ENCODE measurements at regions not wholly inside any gene's neighbourhood (a gene's known extent, or its start where the extent isn't known, plus 50 kb on each side); places are given as distances from the start of the nearest gene placed in this dataset.
"Not testable (repeated sequence)": the region's sequence is repeated elsewhere in the genome, so short reads cannot be mapped to it uniquely, and the experiment has no call there.

- H3K27me3 Mint-ChIP-seq (ENCODE audit: unreplicated experiment), result peaks cover 2% of the 10 kb centered on the region
- H3K4me3 Mint-ChIP-seq (ENCODE audit: unreplicated experiment), result no peak overlapping the region
- no peak overlapping the region for H3K27ac Mint-ChIP-seq (ENCODE audit: unreplicated experiment)
- no peak for TF ChIP-seq CTCF (IDR thresholded peaks at IDR 0.05; ENCODE audit: partially characterized antibody, unreplicated experiment)
- no peaks in the 10 kb centered on the region for H3K36me3 Mint-ChIP-seq (ENCODE audit: unreplicated experiment)
- no peaks in the 10 kb centered on the region for H3K9me3 Mint-ChIP-seq (ENCODE audit: unreplicated experiment)
- peaks cover 1% of the 10 kb centered on the region for H3K4me1 Mint-ChIP-seq (ENCODE audit: low read depth, unreplicated experiment)
- no peak for DNase-seq
These were observed 93.8 kb downstream of the MAP3K8 start for GRCh38 chr10:30527623-30528428.

GRCh38 chr10:30522661-30523078 lies 88.7 kb downstream of the MAP3K8 start:
- H3K27ac Mint-ChIP-seq (ENCODE audit: unreplicated experiment); DNase-seq; H3K9me3 Mint-ChIP-seq (ENCODE audit: unreplicated experiment); H3K4me1 Mint-ChIP-seq (ENCODE audit: low read depth, unreplicated experiment); H3K4me3 Mint-ChIP-seq (ENCODE audit: unreplicated experiment); H3K27me3 Mint-ChIP-seq (ENCODE audit: unreplicated experiment); H3K36me3 Mint-ChIP-seq (ENCODE audit: unreplicated experiment): not testable (repeated sequence)

- TF ChIP-seq CTCF (IDR thresholded peaks at IDR 0.05; ENCODE audit: partially characterized antibody, unreplicated experiment), result no peak
- Mint-ChIP-seq H3K4me3 (ENCODE audit: unreplicated experiment) (no peak overlapping the region), H3K9me3 (ENCODE audit: unreplicated experiment) (peaks cover 4% of the 10 kb centered on the region), H3K36me3 (ENCODE audit: unreplicated experiment) (peaks cover 4% of the 10 kb centered on the region), H3K27me3 (ENCODE audit: unreplicated experiment) (peaks cover 3% of the 10 kb centered on the region), H3K4me1 (ENCODE audit: low read depth, unreplicated experiment) (peaks cover 3% of the 10 kb centered on the region), H3K27ac (ENCODE audit: unreplicated experiment) (no peak overlapping the region)
- no peak for DNase-seq
These were observed 84.9 kb downstream of the MAP3K8 start for GRCh38 chr10:30518907-30519306.

Data from glutamatergic neuron (in vitro differentiated cells).